OCI-LY1 (cell line): ENCODE measurements at regions not wholly inside any gene's neighbourhood (a gene's known extent, or its start where the extent isn't known, plus 50 kb on each side); places are given as distances from the start of the nearest gene placed in this dataset.

ENCODE experiments used
- EZH2 ChIP-seq: fragments of 200-600 bp; sonication (generic), shearing (Covaris generic); IDR thresholded peaks from 2 replicates; pipeline ENCODE4 v1.8.0; 2017; ENCODE audit warnings: borderline replicate concordance, mixed run types, mild to moderate bottlenecking, antibody characterized with exemption, low read length, moderate library complexity, mixed read lengths
- TF ChIP-seq, protein P1 (sequence below): fragments of 200-600 bp; sonication (generic), shearing (Covaris generic); IDR thresholded peaks from 2 replicates; pipeline ENCODE4 v1.5.1; 2017; ENCODE audit warnings: mild to moderate bottlenecking, antibody characterized with exemption, low read length, moderate library complexity, mixed read lengths

DNA sequence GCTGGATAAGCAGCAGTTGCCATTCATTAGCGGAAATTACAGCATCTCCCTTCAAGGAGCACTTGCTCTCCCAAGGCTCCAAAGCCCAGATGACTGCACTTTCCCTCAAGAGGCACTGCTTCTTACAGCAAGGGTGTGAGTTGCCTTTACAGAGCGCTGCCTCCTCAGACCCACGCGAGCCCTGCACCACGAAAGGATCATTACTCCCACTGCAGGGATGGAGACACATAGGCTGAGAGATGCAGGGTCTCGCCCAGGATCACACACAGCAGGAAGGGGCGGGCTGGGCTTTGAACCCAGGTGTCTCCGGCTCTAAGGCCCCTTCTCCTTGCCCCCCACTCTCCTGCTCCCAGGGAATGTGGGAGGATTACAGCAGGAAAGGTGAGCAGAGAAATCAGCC lies 405.5 kb downstream of the MATN1 start:
- TF ChIP-seq, protein P1, sequence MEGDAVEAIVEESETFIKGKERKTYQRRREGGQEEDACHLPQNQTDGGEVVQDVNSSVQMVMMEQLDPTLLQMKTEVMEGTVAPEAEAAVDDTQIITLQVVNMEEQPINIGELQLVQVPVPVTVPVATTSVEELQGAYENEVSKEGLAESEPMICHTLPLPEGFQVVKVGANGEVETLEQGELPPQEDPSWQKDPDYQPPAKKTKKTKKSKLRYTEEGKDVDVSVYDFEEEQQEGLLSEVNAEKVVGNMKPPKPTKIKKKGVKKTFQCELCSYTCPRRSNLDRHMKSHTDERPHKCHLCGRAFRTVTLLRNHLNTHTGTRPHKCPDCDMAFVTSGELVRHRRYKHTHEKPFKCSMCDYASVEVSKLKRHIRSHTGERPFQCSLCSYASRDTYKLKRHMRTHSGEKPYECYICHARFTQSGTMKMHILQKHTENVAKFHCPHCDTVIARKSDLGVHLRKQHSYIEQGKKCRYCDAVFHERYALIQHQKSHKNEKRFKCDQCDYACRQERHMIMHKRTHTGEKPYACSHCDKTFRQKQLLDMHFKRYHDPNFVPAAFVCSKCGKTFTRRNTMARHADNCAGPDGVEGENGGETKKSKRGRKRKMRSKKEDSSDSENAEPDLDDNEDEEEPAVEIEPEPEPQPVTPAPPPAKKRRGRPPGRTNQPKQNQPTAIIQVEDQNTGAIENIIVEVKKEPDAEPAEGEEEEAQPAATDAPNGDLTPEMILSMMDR: no peak
- TF ChIP-seq EZH2: no peak
